ENCODE measurements at regions not wholly inside any gene's neighbourhood (a gene's known extent, or its start where the extent isn't known, plus 50 kb on each side); places are given as distances from the start of the nearest gene placed in this dataset.
"Not testable (repeated sequence)": the region's sequence is repeated elsewhere in the genome, so short reads cannot be mapped to it uniquely, and the experiment has no call there.

GRCh38 chr4:184960505-184960971, 57.8 kb upstream of the HELT start:
- peak in 2 of 42 donors; percentile 9 to 18 for DNase-seq
- intact Hi-C loops (cut with DNase I): no loop called here

GRCh38 chr4:184961660-184962059, 56.6 kb upstream of the HELT start:
- peak in 1 of 42 donors; percentile 14 for DNase-seq
- intact Hi-C loops (cut with DNase I): no loop called here

GRCh38 chr4:184962125-184962638, 56.1 kb upstream of the HELT start:
- no peak for DNase-seq
- intact Hi-C loops (cut with DNase I): no loop called here

GRCh38 chr4:184965230-184966050, 52.9 kb upstream of the HELT start:
- intact Hi-C loops (cut with DNase I): not testable (repeated sequence)

GRCh38 chr4:184966051-184966691, 52.1 kb upstream of the HELT start:
- intact Hi-C loops (cut with DNase I): not testable (repeated sequence)
- DNase-seq: peak in 2 of 42 donors; percentile 5 to 12

More at GRCh38 chr4:184965230-184966050, 52.9 kb upstream of the HELT start:
- DNase-seq: peak in 1 of 42 donors; percentile 4

- intact Hi-C loops (cut with DNase I); DNase-seq: not testable (repeated sequence)
These were observed 50.6 kb upstream of the HELT start for GRCh38 chr4:184967699-184968098.

GRCh38 chr4:184968366-184968765, 49.9 kb upstream of the HELT start:
- DNase-seq: no peak
- intact Hi-C loops (cut with DNase I): no loop called here

All from head of caudate nucleus (tissue), 42 donors.